Breast epithelium (tissue), 3 donors: ENCODE measurements at regions not wholly inside any gene's neighbourhood (a gene's known extent, or its start where the extent isn't known, plus 50 kb on each side); places are given as distances from the start of the nearest gene placed in this dataset.

Experiments
- POLR2A ChIP-seq: fragments of 450-650 bp; IDR thresholded peaks from one replicate; pipeline ENCODE4 v1.6.1; 2016; ENCODE audit warnings: antibody characterized with exemption, mild to moderate bottlenecking, moderate library complexity
- TF ChIP-seq, protein P1 (sequence below), 3 donors: fragments of 450-650 bp; IDR thresholded peaks; one replicate each; pipeline ENCODE4 v1.5.1; 2016 to 2017; ENCODE audit warnings: antibody characterized with exemption in 3 of 3, mild to moderate bottlenecking in 3 of 3, moderate library complexity in 3 of 3

DNA sequence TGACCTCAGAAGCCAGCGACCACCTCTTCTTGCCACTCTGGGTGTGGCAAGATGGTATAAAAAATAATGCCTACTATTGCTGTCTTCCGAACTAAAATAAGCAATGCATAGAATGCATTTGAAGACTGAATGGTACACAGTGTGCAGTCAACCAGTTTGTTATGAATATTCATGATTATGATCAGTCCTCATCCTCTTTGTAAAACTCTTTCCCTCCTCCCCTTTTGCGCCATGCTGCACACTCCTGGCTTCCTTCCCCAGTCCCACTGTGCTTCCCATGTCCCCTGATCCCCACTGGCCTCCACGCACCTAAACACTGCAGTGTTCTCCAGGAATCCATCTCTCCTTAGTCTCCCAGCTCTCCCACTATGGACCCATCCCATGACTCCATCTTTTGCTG, 348.0 kb downstream of the SOX9 start:
- TF ChIP-seq, protein P1, sequence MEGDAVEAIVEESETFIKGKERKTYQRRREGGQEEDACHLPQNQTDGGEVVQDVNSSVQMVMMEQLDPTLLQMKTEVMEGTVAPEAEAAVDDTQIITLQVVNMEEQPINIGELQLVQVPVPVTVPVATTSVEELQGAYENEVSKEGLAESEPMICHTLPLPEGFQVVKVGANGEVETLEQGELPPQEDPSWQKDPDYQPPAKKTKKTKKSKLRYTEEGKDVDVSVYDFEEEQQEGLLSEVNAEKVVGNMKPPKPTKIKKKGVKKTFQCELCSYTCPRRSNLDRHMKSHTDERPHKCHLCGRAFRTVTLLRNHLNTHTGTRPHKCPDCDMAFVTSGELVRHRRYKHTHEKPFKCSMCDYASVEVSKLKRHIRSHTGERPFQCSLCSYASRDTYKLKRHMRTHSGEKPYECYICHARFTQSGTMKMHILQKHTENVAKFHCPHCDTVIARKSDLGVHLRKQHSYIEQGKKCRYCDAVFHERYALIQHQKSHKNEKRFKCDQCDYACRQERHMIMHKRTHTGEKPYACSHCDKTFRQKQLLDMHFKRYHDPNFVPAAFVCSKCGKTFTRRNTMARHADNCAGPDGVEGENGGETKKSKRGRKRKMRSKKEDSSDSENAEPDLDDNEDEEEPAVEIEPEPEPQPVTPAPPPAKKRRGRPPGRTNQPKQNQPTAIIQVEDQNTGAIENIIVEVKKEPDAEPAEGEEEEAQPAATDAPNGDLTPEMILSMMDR (IDR thresholded peaks at IDR 0.05) = no peak
- no peak for TF ChIP-seq POLR2A
